DOHH2 (cell line): ENCODE measurements at regions not wholly inside any gene's neighbourhood (a gene's known extent, or its start where the extent isn't known, plus 50 kb on each side); places are given as distances from the start of the nearest gene placed in this dataset.

Source experiments
- EZH2phosphoT487 ChIP-seq: fragments of 200-600 bp; sonication (generic); IDR thresholded peaks from 2 replicates; pipeline ENCODE4 v1.6.1; 2017; ENCODE audit warnings: borderline replicate concordance, mild to moderate bottlenecking, antibody characterized with exemption, low read length, moderate library complexity, mixed read lengths
- TF ChIP-seq, protein P1 (sequence below): fragments of 200-600 bp; sonication (generic); IDR thresholded peaks from one replicate; pipeline ENCODE4 v1.5.1; 2014; ENCODE audit warnings: antibody characterized with exemption, mild to moderate bottlenecking, low read depth, low read length; ENCODE audit not compliant: poor library complexity, severe bottlenecking

GRCh38 chr3:4174791-4175190 lies 128.4 kb upstream of the SETMAR start:
- TF ChIP-seq, protein P1, sequence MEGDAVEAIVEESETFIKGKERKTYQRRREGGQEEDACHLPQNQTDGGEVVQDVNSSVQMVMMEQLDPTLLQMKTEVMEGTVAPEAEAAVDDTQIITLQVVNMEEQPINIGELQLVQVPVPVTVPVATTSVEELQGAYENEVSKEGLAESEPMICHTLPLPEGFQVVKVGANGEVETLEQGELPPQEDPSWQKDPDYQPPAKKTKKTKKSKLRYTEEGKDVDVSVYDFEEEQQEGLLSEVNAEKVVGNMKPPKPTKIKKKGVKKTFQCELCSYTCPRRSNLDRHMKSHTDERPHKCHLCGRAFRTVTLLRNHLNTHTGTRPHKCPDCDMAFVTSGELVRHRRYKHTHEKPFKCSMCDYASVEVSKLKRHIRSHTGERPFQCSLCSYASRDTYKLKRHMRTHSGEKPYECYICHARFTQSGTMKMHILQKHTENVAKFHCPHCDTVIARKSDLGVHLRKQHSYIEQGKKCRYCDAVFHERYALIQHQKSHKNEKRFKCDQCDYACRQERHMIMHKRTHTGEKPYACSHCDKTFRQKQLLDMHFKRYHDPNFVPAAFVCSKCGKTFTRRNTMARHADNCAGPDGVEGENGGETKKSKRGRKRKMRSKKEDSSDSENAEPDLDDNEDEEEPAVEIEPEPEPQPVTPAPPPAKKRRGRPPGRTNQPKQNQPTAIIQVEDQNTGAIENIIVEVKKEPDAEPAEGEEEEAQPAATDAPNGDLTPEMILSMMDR, result no peak
- TF ChIP-seq EZH2phosphoT487, result no peak
